Trophoblast cell (in vitro differentiated cells and primary cell): ENCODE measurements at regions not wholly inside any gene's neighbourhood (a gene's known extent, or its start where the extent isn't known, plus 50 kb on each side); places are given as distances from the start of the nearest gene placed in this dataset.
"Not testable (repeated sequence)": the region's sequence is repeated elsewhere in the genome, so short reads cannot be mapped to it uniquely, and the experiment has no call there.

Source experiments
- DNase-seq, 2 donors: peaks; one replicate each; pipeline ENCODE4 v3.0.0-alpha.2; 2016
- H2AFZ ChIP-seq: 2 replicates; pipeline ENCODE4 v1.6.1; 2013; ENCODE audit warnings: low read length, moderate library complexity, mild to moderate bottlenecking; ENCODE audit not compliant: insufficient read depth, poor library complexity
- H2AK5ac ChIP-seq: 2 replicates; pipeline ENCODE4 v1.6.1; 2013; ENCODE audit warnings: mild to moderate bottlenecking, low read length
- H2BK120ac ChIP-seq: 2 replicates; pipeline ENCODE4 v1.6.1; 2013; ENCODE audit warnings: low read length, mild to moderate bottlenecking, moderate library complexity; ENCODE audit not compliant: insufficient read depth, poor library complexity
- H2BK12ac ChIP-seq: 2 replicates; pipeline ENCODE4 v1.6.1; 2013; ENCODE audit warnings: mild to moderate bottlenecking, low read length, moderate library complexity
- H2BK5ac ChIP-seq: 2 replicates; pipeline ENCODE4 v1.6.1; 2013; ENCODE audit warnings: low read length, low read depth, moderate library complexity, mild to moderate bottlenecking; ENCODE audit not compliant: poor library complexity
- H3K14ac ChIP-seq: 2 replicates; pipeline ENCODE4 v1.6.1; 2013; ENCODE audit warnings: mild to moderate bottlenecking, low read length
- H3K18ac ChIP-seq: 2 replicates; pipeline ENCODE4 v1.6.1; 2013; ENCODE audit warnings: mild to moderate bottlenecking, low read length
- H3K23ac ChIP-seq: 2 replicates; pipeline ENCODE4 v1.6.1; 2013; ENCODE audit warnings: low read length
- H3K27ac ChIP-seq: 2 replicates; pipeline ENCODE4 v1.5.1; 2013; ENCODE audit warnings: low read depth, mild to moderate bottlenecking, inconsistent platforms, low read length, moderate library complexity
- H3K27me3 ChIP-seq: 2 replicates; pipeline ENCODE4 v1.6.1; 2013; ENCODE audit warnings: inconsistent platforms, mild to moderate bottlenecking, low read length, moderate library complexity; ENCODE audit not compliant: insufficient read depth
- H3K36me3 ChIP-seq, 2 experiments: 1 replicate in 1 of 2; 2 replicates in 1 of 2; pipeline ENCODE4 v1.6.1; 2013; ENCODE audit warnings: low read length in 2 of 2, mild to moderate bottlenecking in 2 of 2, moderate library complexity in 1 of 2; ENCODE audit not compliant: insufficient read depth in 2 of 2, control insufficient read depth in 1 of 2
- H3K4ac ChIP-seq: 2 replicates; pipeline ENCODE4 v1.6.1; 2013; ENCODE audit warnings: low read depth, mild to moderate bottlenecking, low read length, moderate library complexity
- H3K4me1 ChIP-seq, 2 experiments: 1 replicate in 1 of 2; 2 replicates in 1 of 2; pipeline ENCODE4 v1.6.1; 2013; ENCODE audit warnings: low read length in 2 of 2, mild to moderate bottlenecking in 2 of 2, moderate library complexity in 1 of 2; ENCODE audit not compliant: insufficient read depth in 2 of 2, control insufficient read depth in 1 of 2
- H3K4me2 ChIP-seq: 2 replicates; pipeline ENCODE4 v1.6.1; 2013; ENCODE audit warnings: inconsistent platforms, mild to moderate bottlenecking, low read length, moderate library complexity
- H3K4me3 ChIP-seq: 2 replicates; pipeline ENCODE4 v1.5.1; 2013; ENCODE audit warnings: mild to moderate bottlenecking, low read depth, low read length, inconsistent platforms
- H3K79me1 ChIP-seq: one replicate; pipeline ENCODE4 v1.6.1; 2013; ENCODE audit warnings: low read length
- H3K79me2 ChIP-seq: 2 replicates; pipeline ENCODE4 v1.6.1; 2013; ENCODE audit warnings: low read length, mild to moderate bottlenecking; ENCODE audit not compliant: control insufficient read depth, insufficient read depth, poor library complexity
- H3K9ac ChIP-seq: 2 replicates; pipeline ENCODE4 v1.6.1; 2013; ENCODE audit warnings: mild to moderate bottlenecking, low read length
- H3K9me3 ChIP-seq: 2 replicates; pipeline ENCODE4 v1.6.1; 2013; ENCODE audit warnings: low read depth, mild to moderate bottlenecking, control low read depth, inconsistent platforms, low read length; ENCODE audit not compliant: insufficient read depth
- H4K12ac ChIP-seq: 2 replicates; pipeline ENCODE4 v1.6.1; 2013; ENCODE audit warnings: low read depth, mild to moderate bottlenecking, low read length, moderate library complexity
- H4K8ac ChIP-seq: 2 replicates; pipeline ENCODE4 v1.6.1; 2013; ENCODE audit warnings: low read depth, mild to moderate bottlenecking, low read length, moderate library complexity
- H4K91ac ChIP-seq: one replicate; pipeline ENCODE4 v1.6.1; 2013; ENCODE audit warnings: low read depth, mild to moderate bottlenecking, low read length, moderate library complexity
- WGBS: extraction: QIAGEN DNeasy Blood & Tissue Kit; methylation state at CpG from one replicate; pipeline ENCODE4 v1.1.7; 2013; ENCODE audit warnings: missing lambda C conversion rate; ENCODE audit not compliant: insufficient read length, insufficient coverage; ENCODE audit errors: extremely low coverage; 5-methylcytosine and 5-hydroxymethylcytosine counted together

GRCh38 chr9:85878872-85879597, 61.9 kb upstream of the NAA35 start:
- not testable (repeated sequence) for H3K9me3 ChIP-seq, H2BK5ac ChIP-seq, H3K4me1 ChIP-seq, H3K18ac ChIP-seq, H2AK5ac ChIP-seq, H4K8ac ChIP-seq, H3K4ac ChIP-seq, H3K4me2 ChIP-seq, H3K36me3 ChIP-seq, H3K9ac ChIP-seq, DNase-seq, H3K79me1 ChIP-seq, H3K23ac ChIP-seq, H3K27ac ChIP-seq, H4K12ac ChIP-seq, H3K4me3 ChIP-seq, H3K27me3 ChIP-seq, H3K14ac ChIP-seq, H2AFZ ChIP-seq, H4K91ac ChIP-seq, H2BK120ac ChIP-seq, H3K79me2 ChIP-seq, H2BK12ac ChIP-seq
- no CpG with 5 or more reads among the region's 5 CpGs for WGBS

GRCh38 chr9:85880507-85880906, 60.4 kb upstream of the NAA35 start:
- not testable (repeated sequence) for H2BK12ac ChIP-seq, H2BK5ac ChIP-seq

GRCh38 chr9:85884256-85884655, 56.7 kb upstream of the NAA35 start:
- Histone ChIP-seq H3K27me3 (no peaks in the 10 kb centered on the region), H3K14ac (no peak overlapping the region), H3K36me3 (no peaks in the 10 kb centered on the region), H3K9ac (no peak overlapping the region), H3K18ac (no peak overlapping the region), H4K8ac (no peak overlapping the region), H3K79me1 (no peaks in the 10 kb centered on the region), H3K4me2 (no peak overlapping the region), H3K4me3 (no peak overlapping the region), H2BK120ac (no peak overlapping the region), H3K79me2 (no peaks in the 10 kb centered on the region), H3K4me1 (no peaks in the 10 kb centered on the region), H3K9me3 (peaks cover 5% of the 10 kb centered on the region), H2BK5ac (no peak overlapping the region), H2BK12ac (no peak overlapping the region), H3K23ac (no peak overlapping the region), H4K91ac (no peak overlapping the region), H4K12ac (no peak overlapping the region), H3K27ac (no peak overlapping the region), H2AK5ac (no peak overlapping the region), H3K4ac (no peak overlapping the region), H2AFZ (no peak overlapping the region)
- WGBS: no CpG with 5 or more reads among the region's 8 CpGs
- no peak for DNase-seq

More at GRCh38 chr9:85880507-85880906, 60.4 kb upstream of the NAA35 start:
- H2BK120ac ChIP-seq, H3K9me3 ChIP-seq, H4K91ac ChIP-seq, H3K79me2 ChIP-seq, DNase-seq, H3K27ac ChIP-seq, H4K8ac ChIP-seq, H3K4me3 ChIP-seq, H2AFZ ChIP-seq, H3K79me1 ChIP-seq, H3K23ac ChIP-seq, H2AK5ac ChIP-seq, H3K18ac ChIP-seq, H3K4me1 ChIP-seq, H3K4me2 ChIP-seq, H3K9ac ChIP-seq, H3K27me3 ChIP-seq, H3K36me3 ChIP-seq, H3K14ac ChIP-seq, H3K4ac ChIP-seq, H4K12ac ChIP-seq: not testable (repeated sequence)
- no CpG with 5 or more reads among the region's 3 CpGs for WGBS

- Histone ChIP-seq H2AK5ac (no peak overlapping the region), H3K27me3 (no peaks in the 10 kb centered on the region), H3K79me1 (no peaks in the 10 kb centered on the region), H2BK120ac (no peak overlapping the region), H3K9ac (no peak overlapping the region), H3K23ac (no peak overlapping the region), H3K18ac (no peak overlapping the region), H2BK5ac (no peak overlapping the region), H3K36me3 (no peaks in the 10 kb centered on the region), H4K12ac (no peak overlapping the region), H3K4me3 (no peak overlapping the region), H4K91ac (no peak overlapping the region), H2AFZ (no peak overlapping the region), H3K4me2 (no peak overlapping the region), H3K4me1 (no peaks in the 10 kb centered on the region), H2BK12ac (no peak overlapping the region), H3K79me2 (no peaks in the 10 kb centered on the region), H3K9me3 (peaks cover 1% of the 10 kb centered on the region), H4K8ac (no peak overlapping the region), H3K27ac (no peak overlapping the region), H3K4ac (no peak overlapping the region), H3K14ac (no peak overlapping the region)
- DNase-seq: no peak
- no CpG with 5 or more reads among the region's 1 CpG for WGBS
These were observed 50.0 kb upstream of the NAA35 start for GRCh38 chr9:85890962-85891361.
